HG03025 (cell line): ENCODE measurements at regions not wholly inside any gene's neighbourhood (a gene's known extent, or its start where the extent isn't known, plus 50 kb on each side); places are given as distances from the start of the nearest gene placed in this dataset.

Source experiments
- ATAC-seq: cut with Tn5 transposase; IDR thresholded peaks from one replicate; pipeline ENCODE4 v1.9.1; 2021; ENCODE audit warnings: mild to moderate bottlenecking, moderate library complexity; ENCODE audit not compliant: unreplicated experiment, low FRiP score

GRCh38 chr15:97061392-97061791 lies 730.9 kb downstream of the NR2F2 start:
- ATAC-seq, result no peak

DNA sequence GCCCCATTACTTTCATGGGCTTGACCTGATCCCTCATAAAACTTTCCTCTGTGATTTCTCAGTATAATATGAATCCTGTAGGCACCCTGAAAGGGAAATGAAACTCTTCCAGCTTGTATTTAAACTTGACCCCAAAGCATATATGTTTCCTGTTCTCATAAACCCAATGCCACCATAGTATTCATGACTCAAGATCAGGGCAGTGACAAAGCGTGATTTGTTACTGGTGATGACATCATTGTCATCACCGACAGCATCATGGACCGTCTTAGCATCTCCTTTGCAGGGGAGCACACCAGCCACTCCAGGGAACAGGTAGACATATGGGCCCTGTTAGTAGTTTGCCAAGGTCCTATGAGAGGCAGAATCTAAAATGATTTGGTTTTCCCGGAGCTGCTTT lies 741.2 kb downstream of the NR2F2 start:
- no peak for ATAC-seq

- ATAC-seq, result no peak
These were observed 742.0 kb downstream of the NR2F2 start for GRCh38 chr15:97072545-97072944.

- no peak for ATAC-seq
These were observed 745.5 kb downstream of the NR2F2 start for GRCh38 chr15:97076011-97076410.

DNA sequence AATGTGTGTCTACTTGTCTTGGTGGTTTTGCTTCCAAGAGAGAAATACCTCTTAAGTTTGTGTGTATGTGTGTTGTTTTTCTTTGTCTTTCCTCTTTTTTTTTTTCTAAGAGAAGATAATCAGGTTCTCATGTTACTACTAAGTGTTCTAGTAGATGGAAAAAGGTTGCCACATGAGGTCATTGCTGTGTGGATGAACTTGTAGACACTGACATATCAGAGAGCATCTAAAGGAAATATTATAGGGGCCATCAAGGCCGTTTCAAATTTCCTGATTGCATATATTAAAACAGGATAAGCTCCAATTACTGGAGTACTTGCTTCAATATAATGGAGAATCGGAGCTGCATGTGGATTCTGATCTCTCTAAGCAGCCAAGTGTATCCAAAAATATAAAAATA lies 747.5 kb downstream of the NR2F2 start:
- no peak for ATAC-seq

DNA sequence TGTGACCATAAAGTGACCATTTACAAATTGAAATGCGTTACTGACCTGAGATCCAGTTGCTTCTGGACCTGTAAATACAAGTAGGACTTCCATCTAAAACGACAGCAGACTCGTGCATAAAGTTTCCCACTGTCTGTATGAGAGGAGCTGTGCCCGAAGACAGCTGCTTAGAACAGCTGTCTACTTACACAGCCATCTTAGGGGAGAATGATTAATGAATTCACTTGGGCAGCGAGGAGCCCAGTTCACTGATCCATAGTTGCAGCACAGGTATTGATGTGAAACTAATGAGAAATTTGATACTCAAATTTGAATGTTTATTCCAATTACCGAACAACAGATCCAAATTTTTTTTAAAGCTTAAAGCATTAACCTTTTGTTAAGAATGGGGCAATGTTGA lies 748.1 kb downstream of the NR2F2 start:
- ATAC-seq, result no peak

DNA sequence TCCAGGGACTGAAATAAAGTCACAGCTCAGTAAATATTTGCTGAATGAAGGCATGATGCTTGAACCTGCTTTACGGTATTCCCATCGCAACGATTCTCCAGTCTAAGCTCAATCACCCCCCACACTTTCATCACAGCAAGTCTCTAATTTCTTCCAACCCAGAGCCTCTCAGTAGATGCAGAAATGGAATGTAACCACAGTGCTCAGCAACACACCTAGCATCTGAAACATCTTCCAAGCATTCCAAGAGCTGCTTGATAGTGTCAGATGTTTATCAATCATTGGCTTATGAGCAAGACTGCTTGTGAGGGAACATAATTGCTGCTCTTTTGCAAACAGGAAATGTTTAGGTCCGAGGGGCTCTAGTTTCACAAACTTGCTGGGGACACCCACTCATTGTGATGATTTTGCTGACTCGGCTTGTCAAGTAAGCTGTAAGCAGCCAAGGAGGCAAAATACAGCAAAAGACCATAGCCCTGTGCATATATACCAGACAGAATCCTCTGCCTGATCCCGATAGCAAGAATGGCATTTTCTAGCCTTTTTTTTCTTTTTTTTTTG lies 751.2 kb downstream of the NR2F2 start:
- ATAC-seq, result no peak

GRCh38 chr15:97082830-97083229 lies 752.3 kb downstream of the NR2F2 start:
- ATAC-seq, result no peak

- no peak for ATAC-seq
These were observed 754.1 kb downstream of the NR2F2 start for GRCh38 chr15:97084650-97085049.

DNA sequence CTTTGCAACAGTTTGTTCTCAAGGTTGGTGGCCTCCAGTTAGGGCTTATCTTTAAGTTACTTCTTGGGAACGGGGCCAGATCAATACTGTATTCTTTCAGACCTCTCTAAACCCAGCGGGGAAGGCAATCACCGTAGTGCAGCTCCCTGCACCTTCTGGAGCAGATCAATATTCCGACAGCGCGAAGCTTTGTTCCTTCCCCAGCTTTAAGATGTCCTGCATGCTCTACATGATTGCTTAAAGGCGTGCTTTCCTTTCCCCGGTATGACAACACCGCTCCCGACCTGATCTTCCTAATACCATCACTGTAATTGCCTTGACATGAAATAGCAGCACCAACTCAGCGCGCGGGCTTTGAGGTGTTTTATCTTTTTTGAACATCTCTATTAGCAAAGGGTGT lies 755.2 kb downstream of the NR2F2 start:
- ATAC-seq, result no peak

- ATAC-seq, result no peak
These were observed 756.7 kb downstream of the NR2F2 start for GRCh38 chr15:97087006-97087741.

DNA sequence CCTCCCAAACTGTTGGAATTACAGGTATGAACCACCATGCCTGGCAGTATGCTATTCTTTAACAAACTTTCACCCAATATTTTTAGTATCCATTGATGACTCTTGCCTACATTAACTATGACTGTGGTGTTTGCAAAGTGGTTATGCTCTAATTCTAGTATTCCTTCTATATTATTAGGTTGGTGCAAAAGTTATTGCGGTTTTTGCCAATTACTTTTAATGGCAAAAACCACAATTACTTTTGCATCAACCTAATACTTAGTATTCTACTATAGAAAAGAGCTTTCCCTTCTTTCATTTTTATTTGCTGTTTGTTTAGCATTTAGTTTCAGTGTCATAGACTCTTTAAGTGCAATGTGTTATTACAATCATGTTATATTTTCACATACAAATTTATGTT lies 760.6 kb downstream of the NR2F2 start:
- ATAC-seq, result no peak

DNA sequence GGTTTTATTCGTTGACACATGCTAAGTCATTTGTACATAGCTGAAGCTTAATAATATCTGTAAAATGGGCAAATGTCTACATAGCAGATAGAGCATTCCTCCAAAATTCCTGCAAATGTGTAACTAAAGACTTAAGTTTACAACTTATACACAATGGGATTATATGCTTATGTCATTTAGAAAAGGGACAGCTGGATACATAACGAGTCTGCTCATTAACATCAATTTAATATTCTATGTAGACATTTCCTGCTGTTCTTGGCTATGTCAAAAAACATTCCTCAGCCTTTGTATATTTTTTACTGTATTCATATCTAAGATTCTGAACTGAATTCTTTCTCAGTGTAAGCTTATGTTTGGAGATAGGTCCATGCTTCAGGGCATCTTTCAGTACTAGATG lies 762.2 kb downstream of the NR2F2 start:
- no peak for ATAC-seq

- no peak for ATAC-seq
These were observed 765.9 kb downstream of the NR2F2 start for GRCh38 chr15:97096303-97096835.

GRCh38 chr15:97099040-97099439 lies 768.5 kb downstream of the NR2F2 start:
- ATAC-seq, result no peak

DNA sequence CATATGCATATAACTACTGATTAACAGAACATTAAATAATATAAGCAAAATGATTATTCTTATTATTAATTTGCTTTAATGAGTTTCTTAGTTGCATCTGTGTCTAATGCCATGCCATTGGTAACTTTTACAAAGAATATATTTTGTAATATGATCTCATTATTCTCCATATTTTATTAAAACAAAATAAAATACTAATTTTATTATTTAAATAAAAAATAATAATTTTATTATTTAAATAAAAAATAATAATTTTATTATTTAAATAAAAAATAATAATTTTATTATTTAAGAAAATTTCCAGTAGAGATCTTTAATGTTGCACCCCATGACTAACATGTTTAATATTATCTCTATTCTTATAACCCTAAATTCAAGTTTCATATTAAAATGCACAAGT lies 771.1 kb downstream of the NR2F2 start:
- ATAC-seq, result no peak

DNA sequence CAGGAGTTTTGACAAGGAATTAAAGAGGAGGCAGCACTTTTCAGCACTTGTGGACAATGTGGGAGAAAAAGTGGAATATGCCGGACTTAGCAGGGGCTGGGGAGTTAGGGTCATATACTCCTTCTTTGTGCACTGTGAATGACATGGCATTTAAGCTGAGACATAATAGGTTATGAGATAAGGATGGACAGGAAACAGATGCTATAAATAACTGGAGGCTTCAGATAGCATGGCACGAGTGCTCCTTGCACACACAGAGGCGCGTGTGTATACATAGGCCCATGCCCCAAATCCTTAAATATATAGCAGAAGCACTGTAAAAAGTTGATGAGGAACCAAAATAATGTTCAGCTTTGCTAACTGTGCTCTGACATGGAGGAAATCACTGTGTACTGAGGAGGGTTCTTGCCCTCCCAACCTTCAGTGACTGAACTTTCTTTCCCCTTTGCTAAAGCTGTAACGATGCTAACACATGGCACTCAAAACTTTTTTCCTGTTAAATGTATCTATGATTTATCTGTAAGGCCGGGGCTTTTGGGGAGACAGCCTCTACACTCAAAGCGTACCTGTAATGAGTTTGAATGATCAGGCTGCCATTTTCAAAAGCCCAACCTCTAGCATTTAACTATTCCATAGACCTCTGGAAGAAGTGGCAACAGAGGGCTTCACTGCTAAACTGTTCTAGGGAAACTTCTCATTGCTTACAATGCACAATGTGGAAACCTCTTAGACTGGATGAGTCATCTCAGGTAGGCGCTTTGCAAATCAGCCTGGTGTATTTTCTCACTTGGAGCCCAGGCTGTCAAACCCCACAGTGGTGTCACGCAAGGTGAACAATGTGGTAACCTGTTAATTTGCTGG lies 784.6 kb downstream of the NR2F2 start:
- ATAC-seq, result no peak

GRCh38 chr15:97115761-97116070 lies 785.2 kb downstream of the NR2F2 start:
- ATAC-seq, result no peak

- no peak for ATAC-seq
These were observed 794.3 kb downstream of the NR2F2 start for GRCh38 chr15:97124790-97125189.

DNA sequence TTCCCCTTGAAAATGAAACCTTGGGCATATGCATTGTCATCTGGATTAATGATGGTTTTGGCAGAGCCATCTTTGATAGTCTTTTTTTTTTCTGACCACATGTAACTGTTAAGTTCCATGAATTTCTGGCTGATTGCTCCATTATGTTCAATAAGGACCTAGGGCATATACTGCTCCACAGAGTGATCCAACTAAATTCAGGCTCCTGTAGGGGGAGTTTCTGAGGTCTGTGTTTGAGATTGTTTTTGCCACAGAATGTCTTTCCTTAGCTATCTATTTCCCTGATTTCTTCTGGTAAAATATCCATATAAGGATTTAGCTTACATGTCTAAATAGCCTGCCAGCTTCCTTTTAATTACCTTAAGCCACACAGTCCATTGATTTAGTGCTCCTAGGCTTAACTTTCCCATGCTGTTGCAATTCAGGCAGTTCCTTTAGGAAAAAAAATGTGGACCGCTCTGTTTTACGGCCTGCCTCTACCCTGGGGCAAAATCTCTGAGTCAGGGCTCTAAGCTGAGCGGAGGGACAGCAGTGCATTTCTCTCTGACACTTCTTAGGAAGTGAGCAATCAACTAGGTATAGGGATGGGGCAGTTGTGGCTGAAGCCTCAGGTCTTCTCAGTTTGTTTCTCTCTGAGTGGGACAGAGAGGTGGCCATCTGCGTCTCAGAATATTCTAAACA lies 796.2 kb downstream of the NR2F2 start:
- no peak for ATAC-seq

GRCh38 chr15:97129674-97130073 lies 799.2 kb downstream of the NR2F2 start:
- ATAC-seq, result no peak
